ENCODE measurements at regions not wholly inside any gene's neighbourhood (a gene's known extent, or its start where the extent isn't known, plus 50 kb on each side); places are given as distances from the start of the nearest gene placed in this dataset.
"Not testable (repeated sequence)": the region's sequence is repeated elsewhere in the genome, so short reads cannot be mapped to it uniquely, and the experiment has no call there.

GRCh38 chr2:111453816-111454215 is 333.1 kb downstream of the BCL2L11 start:
- TF ChIP-seq MXI1 (IDR thresholded peaks at IDR 0.05; ENCODE audit: borderline replicate concordance, low read depth, low read length); CTCF (conservative IDR thresholded peaks at IDR 0.05; ENCODE audit: low read depth, low read length): not testable (repeated sequence)
